KOPT-K1 (cell line): ENCODE measurements at regions not wholly inside any gene's neighbourhood (a gene's known extent, or its start where the extent isn't known, plus 50 kb on each side); places are given as distances from the start of the nearest gene placed in this dataset.
A peak's percentile ranks its signal among the peaks of the same experiment; 100 is the strongest.
"Not testable (repeated sequence)": the region's sequence is repeated elsewhere in the genome, so short reads cannot be mapped to it uniquely, and the experiment has no call there.

Experiments
- H3K27ac ChIP-seq: fragments of 200-600 bp; sonication (generic); 2 replicates; pipeline ENCODE4 v1.5.1; 2016; ENCODE audit warnings: antibody characterized with exemption, mild to moderate bottlenecking, low read depth, low read length; ENCODE audit not compliant: poor library complexity, severe bottlenecking
- H3K36me3 ChIP-seq: fragments of 200-600 bp; sonication (generic); 2 replicates; pipeline ENCODE4 v1.5.1; 2017; ENCODE audit warnings: antibody characterized with exemption, mild to moderate bottlenecking, low read length, moderate library complexity; ENCODE audit not compliant: insufficient read depth
- H3K9me3 ChIP-seq: fragments of 200-600 bp; sonication (generic); 2 replicates; pipeline ENCODE4 v1.5.1; 2017; ENCODE audit warnings: antibody characterized with exemption, low read length, mild to moderate bottlenecking; ENCODE audit not compliant: insufficient read depth, poor library complexity, severe bottlenecking

DNA sequence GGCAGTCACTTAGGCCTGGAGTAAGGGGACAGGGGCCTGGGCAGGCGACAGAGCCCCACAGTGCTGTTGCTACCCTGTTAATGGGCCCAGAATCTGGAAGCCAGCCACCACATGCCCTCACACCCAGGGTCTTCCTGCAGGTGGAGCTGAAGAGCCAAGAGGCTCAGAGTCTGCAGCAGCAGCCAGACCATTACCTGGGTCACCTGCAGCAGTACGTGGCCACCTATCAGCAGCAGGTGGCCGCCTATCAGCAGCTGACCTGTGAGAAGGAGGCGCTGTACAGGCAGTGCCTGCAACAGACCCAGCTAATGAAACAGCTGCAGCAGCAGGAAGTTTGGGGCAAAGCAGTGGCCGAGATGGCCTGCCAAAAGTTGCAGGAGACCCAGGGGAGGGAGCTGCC, 104.2 kb upstream of the FAN1 start:
- not testable (repeated sequence) for H3K9me3 ChIP-seq

DNA sequence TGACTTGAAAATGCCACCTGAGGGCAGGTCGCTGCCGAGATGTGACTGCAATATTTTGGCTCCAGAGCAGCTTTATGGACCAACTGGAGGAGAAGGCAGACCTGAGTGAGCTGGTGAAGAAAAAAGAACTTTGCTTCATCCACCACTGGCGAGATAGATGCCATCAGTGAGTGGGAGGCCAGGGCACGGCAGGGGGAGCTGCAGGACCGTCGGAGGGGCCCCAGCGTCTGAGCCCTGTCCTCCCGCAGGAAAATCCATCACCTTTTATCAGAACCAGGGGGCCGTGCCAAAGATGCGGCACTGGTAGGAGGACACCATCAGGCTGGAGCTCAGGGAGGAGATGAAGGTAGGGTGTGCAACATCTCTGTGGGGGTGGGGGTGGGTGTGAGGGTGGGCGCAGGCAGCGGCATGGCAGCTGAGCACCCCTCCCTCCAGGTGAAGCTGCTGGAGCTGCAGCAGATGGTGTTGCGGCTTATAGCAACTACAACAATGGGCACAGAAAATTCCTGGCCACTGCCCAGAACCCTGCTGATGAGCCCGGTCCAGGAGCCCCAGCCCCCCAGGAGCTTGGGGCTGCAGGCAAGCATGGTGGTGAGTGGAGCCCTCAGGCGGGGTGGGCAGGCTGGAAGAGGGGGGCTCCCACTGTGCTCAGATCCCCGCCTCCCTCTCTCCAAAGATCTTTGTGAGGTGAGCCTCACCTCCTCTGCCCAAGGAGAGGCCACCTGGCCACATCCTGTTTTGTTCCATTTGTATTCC, 102.4 kb upstream of the FAN1 start:
- H3K9me3 ChIP-seq, H3K27ac ChIP-seq, H3K36me3 ChIP-seq: not testable (repeated sequence)

More for the DNA sequence above, 104.2 kb upstream of the FAN1 start:
- not testable (repeated sequence) for H3K36me3 ChIP-seq, H3K27ac ChIP-seq

DNA sequence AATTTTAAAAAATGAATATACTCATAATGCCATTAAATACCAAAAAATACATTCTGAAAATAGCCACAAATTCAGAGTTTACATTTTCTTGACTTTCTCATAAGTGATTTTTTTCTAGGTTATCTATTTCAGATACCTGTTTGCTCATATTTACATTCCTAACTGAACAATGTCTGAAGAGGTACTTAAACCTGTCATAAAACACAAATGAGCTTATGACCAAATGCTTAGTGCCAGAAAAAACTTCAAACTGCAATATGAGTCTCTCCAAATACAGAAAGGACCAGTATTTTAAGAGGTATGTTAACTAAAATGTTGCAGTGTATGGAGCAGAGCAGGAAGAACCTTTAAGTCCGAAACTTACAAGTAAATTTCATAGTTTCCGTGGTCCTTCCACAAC, 101.7 kb upstream of the FAN1 start:
- not testable (repeated sequence) for H3K27ac ChIP-seq, H3K36me3 ChIP-seq, H3K9me3 ChIP-seq

DNA sequence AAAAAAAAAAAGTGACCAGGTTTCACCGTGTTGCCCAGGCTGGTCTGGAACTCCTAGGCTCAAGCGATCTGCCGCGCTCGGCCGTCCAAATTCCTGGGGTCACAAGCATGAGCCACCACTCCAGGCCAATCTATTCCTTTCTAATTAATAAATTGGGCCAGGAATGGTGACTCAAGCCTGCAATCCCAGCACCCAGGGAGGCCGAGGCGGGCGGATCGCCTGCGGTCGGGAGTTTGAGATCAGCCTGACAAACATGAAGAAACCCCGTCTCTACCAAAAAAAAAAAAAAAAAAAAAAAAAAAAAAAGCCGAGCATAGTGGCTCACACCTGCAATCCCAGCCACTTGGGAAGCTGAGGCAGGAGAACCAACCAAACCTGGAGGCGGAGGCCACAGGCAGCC, 100.0 kb upstream of the FAN1 start:
- not testable (repeated sequence) for H3K27ac ChIP-seq, H3K9me3 ChIP-seq, H3K36me3 ChIP-seq

DNA sequence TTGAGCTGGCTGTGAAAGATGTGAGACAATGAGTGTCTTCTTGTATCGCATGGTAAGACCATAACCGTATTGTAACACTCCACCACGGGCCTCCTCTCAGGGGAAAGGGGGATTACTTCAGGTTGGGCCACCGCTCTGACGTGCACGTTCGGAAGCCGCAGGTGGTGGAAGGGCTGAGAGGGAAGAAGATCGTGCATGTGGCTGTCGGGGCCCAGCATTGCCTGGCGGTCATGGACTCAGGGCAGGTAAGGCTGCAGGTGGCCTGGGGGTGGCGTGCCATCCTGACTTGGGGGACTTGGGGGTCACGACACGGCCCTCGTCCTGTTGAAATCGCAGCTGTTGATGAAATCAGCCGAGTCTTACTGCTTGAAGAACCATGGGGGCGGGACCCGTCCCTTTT, 87.3 kb upstream of the FAN1 start:
- Histone ChIP-seq H3K9me3 (no peaks in the 10 kb centered on the region), H3K36me3 (no peaks in the 10 kb centered on the region), H3K27ac (no peak overlapping the region)

DNA sequence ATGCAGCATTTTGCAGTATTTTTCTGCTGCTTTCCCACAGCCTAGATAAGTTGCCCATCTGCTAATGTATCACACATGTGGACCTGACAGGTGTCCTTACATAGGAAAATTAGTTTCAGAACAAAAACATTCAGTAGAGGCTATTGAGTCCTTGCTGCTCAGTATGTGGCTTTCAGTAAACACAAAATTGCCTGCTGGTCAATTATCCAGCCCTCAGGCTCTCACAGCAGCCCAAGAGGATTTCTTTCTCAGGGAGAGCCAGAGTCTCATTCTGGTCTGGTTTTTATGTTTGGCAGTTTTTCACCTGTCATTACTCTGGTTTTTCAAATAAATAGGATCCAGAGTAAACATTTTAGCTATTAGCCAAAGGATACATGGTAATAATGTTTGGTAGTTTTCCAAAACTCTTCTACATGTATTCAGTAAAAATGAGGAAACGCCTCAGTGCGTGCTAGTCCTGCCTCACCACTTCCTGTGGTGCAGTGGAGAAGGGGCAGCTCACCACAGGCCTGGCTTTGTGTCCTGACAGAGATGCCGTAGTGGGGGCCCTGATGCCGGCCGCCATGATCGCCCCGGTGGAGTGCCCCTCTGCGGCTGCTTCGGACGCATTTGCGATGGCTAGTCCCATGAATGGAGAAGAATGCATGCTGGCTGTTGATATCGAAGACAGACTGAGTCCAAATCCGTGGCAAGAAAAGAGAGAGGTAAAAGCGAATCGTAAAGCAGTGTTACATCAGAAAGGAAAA, 80.5 kb upstream of the FAN1 start:
- not testable (repeated sequence) for H3K9me3 ChIP-seq, H3K27ac ChIP-seq, H3K36me3 ChIP-seq

DNA sequence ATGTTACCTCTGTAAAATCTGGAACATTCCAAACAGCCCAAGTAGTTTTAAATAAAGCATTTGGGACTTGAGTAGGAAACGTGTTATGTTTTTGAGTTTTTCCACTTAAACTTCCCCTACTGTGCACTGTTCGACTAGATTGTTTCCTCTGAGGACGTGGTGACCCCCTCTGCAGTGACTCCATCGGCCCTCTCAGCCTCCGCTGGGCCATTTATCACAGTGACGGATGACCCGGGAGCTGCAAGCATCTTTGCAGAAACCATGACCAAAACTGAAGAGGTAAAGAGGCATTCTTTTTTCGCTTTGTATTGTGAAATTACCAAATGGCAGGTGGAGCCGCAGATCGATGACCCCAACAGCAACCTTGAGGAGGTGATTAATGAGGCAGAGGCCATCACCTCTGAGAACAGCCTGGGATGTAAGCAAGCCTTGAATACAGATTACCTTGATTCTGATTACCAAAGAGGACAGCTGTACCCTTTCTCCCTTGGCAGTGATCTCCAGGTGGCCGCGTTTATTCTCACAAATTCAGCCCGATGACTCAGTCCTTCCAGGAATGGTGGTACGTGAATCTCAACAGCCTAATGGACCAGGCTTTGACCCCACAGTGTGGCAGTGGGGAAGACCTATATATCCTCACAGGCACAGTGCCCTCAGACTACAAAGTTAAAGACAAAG, 79.1 kb upstream of the FAN1 start:
- Histone ChIP-seq H3K27ac (no peak overlapping the region), H3K9me3 (no peaks in the 10 kb centered on the region), H3K36me3 (no peaks in the 10 kb centered on the region)

DNA sequence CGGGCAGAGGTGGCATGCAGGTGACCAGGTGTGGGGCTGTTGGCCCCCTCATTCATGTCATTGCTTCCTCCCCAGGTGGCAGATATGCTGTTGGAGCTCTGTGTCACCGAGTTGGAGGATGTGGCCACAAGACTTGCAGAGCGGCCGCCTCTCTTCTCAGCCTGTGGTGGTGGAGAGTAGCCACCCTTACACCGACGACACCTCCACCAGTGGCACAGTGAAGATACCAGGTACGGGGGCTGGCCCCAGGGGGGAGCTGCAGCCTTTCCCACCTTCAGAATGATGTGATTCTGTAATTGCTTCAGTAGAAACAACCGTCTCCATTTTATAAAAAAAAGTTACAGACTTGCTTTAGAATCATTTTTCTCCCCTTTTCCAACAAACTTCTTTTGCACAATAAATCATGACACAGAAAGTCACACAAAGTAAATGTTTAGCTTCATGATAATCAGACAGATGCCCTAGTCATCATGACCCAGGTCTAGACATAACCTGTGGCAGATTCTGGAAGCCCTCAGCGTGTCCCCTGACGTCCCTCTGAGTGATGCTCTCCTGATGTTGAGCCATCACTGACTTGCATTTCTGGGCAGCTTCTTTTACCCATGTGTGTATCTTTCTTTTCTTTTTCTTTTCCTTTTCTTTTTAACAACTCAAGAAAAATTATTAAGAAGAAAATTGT, 76.0 kb upstream of the FAN1 start:
- Histone ChIP-seq H3K36me3 (no peaks in the 10 kb centered on the region), H3K27ac (no peak overlapping the region), H3K9me3 (no peaks in the 10 kb centered on the region)

DNA sequence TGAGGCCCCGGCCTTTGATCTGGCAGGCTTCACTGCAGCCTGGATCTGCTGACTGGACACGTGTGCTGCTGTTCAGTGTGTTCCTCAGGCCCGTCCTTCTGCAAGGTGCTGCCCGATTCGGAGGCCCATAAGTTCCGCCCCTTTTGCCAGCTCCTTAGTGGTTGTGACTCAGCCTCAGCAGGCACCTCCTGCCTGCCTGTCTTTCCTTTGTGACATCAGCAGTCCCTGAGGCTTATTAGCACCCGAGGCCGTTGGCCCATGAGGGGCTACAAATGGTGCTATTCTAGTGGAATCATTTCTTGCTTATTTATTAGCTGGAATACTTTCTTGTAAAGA, 75.4 kb upstream of the FAN1 start:
- not testable (repeated sequence) for H3K36me3 ChIP-seq, H3K9me3 ChIP-seq, H3K27ac ChIP-seq

DNA sequence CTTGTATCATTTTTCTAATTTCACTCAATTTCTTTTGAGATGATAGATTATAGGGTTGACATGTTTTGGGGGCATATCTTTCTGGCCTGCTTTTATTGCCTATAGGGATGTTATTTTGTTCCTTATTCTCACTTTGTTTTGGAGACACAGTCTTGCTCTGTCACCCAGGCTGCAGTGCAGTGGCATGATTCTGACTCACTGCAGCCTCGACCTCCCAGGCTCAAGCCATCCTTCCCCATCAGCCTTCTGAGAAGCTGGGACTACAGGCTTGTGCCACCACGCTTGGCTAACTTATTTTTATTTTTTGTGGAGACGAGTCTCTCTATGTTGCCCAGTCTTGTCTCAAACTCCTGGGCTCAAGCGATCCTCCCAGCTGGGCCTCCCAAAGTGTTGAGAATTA, 72.8 kb upstream of the FAN1 start:
- H3K27ac ChIP-seq: no peak overlapping the region
- H3K36me3 ChIP-seq: no peaks in the 10 kb centered on the region
- H3K9me3 ChIP-seq: no peaks in the 10 kb centered on the region

DNA sequence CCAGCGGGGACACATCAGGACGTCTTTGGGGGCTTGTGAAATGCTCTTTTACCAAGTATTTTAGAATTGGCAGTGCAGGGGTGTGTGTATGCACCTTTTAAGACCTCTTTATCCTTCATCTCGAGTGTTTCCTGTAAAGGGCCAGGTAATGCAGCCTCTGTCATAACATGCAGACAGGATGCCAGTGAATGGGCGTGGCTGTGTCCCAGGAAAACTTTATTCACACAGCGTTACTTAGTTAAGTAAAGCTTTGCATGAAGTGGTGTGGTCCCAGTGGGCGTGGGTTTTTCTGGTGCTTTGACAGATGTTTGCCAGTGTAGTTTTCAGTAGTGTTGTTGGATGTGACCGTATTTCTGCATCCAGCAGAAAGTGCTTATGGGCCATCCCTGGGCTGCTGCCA, 70.3 kb upstream of the FAN1 start:
- not testable (repeated sequence) for H3K9me3 ChIP-seq, H3K27ac ChIP-seq, H3K36me3 ChIP-seq

DNA sequence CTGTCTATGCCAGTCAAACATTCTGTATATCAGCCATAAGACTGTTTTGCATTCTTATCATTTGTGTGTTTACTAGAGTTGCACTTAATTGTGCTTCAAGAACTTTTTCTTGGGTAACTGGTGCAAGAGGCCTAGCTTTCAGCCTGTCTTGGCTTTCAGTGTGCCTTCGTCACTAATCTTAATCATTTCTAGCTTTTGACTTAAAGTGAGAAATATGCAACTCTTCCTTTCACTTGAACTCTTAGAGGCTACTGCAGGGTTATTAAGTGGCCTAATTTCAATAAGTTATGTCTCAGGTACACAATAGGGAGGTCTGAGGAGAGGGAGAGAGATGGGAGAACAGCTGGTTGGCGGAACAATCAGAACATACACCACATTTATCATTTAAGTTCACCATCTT, 62.1 kb upstream of the FAN1 start:
- H3K9me3 ChIP-seq, H3K27ac ChIP-seq: not testable (repeated sequence)

DNA sequence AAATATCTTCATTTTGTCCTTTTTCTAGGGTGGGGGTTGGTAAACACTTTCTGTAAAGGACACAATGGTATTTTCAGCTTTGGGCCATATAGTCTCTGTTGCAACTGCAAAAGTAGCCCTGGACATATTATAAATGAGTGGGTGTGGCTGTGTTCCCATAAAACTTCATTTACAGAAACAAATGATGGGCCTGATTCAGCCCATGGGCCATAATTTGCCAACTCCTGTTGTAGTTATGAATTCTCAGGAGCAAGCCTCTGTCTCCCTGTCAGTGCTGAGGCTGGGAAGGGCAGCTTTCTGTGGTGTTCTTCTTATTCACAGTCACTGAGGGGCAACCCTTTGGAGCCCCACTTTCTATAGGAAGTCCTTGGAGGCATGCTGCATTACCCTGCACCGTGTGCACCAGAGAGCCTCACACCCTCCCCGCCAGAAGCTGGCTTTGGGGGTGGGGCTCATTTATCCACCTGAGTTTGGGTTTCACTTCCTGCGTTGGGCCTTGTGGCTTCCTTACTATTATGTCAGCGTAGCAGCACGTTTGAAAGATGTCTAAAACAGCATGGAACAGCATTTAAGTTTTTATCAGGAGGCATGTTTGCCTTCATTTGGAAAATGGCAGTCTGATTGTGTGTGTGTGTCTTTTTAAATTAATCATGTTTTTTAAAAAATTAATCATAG, 60.8 kb upstream of the FAN1 start:
- H3K36me3 ChIP-seq, H3K9me3 ChIP-seq: not testable (repeated sequence)
- peak overlapping the region; percentile 24 for H3K27ac ChIP-seq

More for the DNA sequence above, 62.1 kb upstream of the FAN1 start:
- not testable (repeated sequence) for H3K36me3 ChIP-seq

DNA sequence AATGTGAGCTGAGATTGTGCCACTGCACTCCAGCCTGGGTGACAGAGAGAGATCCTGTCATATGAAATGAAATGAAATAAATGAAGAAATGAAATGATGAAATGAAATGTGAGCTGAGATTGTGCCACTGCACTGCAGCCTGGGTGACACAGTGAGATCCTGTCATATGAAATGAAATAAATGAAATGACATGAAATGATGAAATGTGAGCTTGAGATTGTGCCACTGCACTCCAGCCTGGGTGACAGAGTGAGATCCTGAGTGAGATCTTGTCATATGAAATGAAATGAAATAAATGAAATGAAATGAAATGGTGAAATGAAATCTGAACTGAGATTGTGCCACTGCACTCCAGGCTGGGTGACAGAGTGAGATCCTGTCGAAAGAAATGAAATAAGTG, 58.2 kb upstream of the FAN1 start:
- H3K36me3 ChIP-seq, H3K27ac ChIP-seq, H3K9me3 ChIP-seq: not testable (repeated sequence)
